GM21576 (cell line): ENCODE measurements at regions not wholly inside any gene's neighbourhood (a gene's known extent, or its start where the extent isn't known, plus 50 kb on each side); places are given as distances from the start of the nearest gene placed in this dataset.

ENCODE experiments used
- ATAC-seq: cut with Tn5 transposase; IDR thresholded peaks from one replicate; pipeline ENCODE4 v1.9.1; 2021; ENCODE audit warnings: mild to moderate bottlenecking, moderate library complexity; ENCODE audit not compliant: unreplicated experiment

DNA sequence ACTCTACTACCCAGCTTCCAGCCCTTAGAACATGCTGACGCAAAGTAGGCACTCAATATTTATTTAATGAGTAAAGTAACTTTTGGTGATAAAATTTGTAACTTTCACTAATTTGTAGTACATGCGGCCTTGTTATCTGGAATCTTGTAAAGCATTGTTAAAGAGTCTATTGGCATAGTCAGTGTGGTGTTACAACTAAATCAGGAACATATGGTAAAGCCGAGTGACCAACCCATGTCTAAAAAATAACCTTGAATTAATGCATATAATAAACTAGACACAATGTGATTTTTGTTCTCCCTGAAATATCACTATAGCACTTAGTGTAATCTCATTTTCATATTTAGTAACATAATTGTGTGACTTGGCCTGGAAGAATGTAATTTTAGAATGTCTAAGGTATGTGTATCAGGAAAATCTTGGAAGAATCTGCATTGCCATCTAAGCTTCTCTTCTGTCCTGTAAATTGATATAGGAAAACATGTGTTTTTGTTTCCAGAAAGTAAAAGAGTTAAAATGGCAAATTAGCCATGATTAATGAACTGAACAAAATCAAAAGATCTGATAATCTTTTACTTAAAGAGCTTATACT, 256.7 kb upstream of the GNAI1 start:
- ATAC-seq = no peak

DNA sequence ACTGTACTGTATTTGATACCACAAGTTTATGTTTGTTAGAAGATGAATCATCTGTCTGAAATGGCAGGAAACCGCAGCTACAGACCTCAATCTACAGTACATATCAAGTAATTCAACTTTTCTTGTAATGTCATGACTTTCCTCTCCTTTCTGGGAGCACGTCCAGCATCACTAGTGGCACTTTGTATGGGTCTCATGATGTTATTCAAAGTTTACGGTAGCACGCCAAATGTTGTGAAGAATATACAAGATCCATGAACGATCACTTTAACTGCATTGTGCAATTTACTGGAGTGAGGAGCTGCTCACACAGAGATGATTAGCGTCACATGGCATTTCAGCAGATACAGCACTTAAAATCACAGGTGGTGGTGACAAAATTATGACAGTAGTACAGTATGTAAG, 257.8 kb upstream of the GNAI1 start:
- ATAC-seq = no peak

DNA sequence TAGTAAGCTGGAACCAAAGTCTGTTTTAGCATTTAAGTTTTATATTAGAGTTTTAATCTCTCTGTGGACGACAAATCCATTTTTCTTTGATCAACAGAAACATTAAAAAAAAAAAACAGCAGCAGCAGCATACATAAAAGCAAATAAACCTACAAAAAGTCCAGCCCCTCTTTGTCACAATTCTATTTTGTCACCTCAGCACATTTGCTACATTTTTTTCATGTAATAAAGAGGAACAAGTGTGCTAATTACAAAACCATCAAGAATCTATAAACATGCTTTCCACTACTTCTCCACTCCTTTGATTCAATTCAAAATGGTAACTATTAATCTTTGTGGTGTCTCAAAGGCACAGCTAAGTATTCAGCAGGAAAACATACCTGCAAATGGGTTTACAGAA, 259.8 kb upstream of the GNAI1 start:
- no peak for ATAC-seq

DNA sequence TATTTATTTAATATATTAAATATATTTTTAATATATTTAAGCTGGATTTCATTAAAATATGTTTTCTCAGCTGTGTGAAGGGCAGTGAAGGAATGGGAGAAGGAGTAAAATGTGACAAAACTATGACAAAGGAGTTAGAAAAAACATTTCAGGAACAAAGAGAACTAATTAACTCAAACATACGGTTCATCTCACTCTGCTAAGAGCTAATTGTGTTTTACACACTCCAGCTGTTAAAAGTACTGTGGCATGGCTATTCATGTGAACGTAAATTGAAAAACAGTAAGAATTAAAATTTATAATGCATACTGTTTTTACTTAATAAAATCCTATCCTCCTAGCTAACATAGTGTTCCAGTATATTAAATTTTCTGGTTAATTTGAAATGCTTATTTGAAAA, 262.5 kb upstream of the GNAI1 start:
- ATAC-seq = no peak

DNA sequence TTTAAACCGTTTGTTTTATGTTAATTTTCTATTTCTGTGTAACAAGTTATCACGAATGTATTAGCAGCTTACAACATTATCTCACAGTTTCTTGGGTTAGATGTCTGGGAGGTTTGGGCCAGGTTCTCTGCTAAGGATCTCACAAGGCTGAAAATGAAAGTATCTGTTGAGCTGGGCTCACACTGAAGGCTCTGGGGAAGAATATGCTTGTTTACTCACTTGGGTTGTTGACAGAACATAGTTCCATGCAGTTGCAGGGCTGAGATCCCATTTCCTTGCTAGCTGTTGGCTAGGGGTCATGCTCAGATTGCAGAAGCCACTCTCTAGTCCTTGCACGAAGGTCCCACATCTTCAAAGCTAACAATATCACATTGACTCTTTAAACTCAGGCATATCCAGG, 266.6 kb upstream of the GNAI1 start:
- no peak for ATAC-seq

DNA sequence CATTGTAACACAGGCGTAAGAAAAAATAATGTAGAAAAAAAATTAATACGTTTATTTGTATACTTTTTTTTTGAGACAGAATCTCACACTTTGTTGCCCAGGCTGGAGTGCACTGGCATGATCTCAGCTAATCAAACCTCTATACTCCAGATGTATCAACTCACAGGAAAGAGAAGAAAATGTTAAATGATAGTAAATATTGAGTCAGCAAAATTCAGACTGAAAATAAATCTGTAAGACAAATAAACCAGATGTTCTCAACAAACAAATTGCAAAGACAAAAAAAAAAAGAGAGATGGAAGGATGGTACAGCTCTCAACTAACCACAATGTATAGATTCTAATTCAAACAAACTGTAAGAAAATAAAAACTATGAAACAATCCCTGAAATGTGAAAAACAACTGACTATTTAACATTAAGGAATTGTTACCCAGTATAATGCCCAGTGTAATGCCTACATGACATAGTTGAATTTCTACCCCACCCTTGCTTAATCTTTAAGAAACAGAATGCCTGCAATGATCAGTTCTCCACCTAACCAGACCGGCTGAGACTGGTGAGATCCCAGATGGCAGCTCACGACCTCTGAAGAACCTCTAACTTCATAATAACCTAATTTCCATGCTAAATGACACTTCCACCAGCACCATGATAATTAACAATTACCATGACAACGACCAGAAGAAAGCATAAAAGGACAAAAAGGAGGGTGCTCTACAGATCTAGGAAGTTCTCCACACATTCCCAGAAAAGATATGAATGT, 272.0 kb upstream of the GNAI1 start:
- no peak for ATAC-seq

DNA sequence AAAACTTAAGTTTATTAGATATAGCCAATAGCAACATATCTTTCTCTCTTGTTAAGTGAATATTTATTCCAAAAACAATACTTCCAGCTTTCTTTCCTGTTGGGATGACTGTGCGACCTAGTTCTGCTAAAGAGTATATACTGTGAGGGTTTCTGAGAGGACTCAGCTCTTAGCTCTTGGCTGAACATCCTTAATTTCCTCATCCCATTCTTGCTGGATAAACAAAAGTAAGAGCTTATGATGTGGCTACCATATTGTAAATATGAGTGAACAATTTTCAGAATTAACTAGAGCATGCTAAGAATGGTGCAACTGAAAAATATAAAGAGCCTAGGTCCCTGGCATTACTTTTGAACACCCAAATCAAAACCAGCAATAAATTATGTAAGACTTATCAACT, 279.5 kb upstream of the GNAI1 start:
- ATAC-seq = no peak

DNA sequence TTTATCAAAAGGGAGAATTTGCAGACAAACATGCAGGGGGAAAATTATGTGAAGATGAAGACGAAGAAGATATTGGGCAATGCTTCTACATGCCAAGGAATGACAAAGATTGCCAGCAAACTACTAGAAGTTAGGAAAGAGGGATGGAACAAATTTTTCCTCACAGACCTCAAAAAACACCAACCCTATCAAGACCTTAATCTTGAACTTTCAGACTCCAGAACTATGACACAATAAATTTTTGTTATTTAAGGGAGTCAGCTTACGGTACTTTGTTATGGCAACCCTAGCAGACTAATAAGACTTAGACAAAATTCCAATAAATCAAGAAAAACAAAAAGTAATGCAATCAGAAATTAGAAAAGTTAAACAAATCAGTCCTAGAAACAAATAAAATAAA, 280.0 kb upstream of the GNAI1 start:
- no peak for ATAC-seq

DNA sequence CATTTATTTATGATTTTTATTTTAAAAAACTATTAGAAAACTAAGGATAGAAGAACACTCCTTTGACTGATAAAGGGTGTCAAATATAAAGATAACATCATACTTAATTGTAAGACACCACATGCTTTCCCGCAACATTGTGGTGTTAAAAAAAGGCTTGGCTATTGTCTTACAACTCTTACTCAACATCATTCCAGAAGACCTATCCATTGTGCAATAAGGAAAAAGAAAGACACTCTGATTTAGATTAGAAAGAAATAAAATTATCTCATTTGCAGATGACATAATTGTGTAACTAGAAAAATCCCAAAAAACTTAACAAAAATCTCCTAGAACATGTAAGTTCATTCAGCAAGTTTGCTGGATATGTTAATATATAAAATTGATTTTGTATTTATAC, 296.7 kb upstream of the GNAI1 start:
- no peak for ATAC-seq

DNA sequence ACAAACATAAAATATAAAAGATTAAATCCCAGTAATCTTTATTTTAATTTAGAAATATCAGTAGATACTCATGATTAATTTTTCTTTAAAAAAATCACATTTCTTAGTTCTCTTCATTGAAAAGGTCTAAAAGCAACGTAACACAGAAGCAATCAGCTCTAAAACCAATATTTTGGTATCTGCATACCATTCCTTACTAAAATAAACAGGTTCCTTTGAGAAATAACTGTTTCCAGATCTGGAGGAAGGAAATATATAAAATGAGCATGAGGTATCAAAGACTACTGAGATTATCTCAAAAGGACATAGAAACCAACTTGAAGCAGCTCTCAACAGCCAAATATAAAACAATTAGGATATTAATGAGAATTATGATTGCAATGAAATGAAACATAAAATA, 301.0 kb upstream of the GNAI1 start:
- ATAC-seq = no peak

DNA sequence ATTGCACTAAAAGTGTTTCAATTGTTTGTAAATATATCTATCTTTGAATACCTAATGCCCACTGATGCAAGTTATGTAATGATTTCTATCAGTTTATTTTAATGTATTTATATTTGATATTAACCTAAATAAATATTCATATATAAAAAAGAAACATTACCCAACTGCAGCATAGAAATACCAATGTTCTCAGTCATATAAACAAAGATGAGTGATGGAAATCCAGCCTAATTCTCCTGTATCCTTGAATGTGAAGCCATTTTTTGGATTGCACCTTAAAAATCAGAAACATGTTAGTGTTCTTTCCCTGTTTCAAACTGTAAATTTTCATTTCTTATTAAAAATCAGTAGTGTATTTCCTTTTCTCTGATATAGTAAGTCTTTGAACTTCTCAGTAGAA, 305.8 kb upstream of the GNAI1 start:
- no peak for ATAC-seq

DNA sequence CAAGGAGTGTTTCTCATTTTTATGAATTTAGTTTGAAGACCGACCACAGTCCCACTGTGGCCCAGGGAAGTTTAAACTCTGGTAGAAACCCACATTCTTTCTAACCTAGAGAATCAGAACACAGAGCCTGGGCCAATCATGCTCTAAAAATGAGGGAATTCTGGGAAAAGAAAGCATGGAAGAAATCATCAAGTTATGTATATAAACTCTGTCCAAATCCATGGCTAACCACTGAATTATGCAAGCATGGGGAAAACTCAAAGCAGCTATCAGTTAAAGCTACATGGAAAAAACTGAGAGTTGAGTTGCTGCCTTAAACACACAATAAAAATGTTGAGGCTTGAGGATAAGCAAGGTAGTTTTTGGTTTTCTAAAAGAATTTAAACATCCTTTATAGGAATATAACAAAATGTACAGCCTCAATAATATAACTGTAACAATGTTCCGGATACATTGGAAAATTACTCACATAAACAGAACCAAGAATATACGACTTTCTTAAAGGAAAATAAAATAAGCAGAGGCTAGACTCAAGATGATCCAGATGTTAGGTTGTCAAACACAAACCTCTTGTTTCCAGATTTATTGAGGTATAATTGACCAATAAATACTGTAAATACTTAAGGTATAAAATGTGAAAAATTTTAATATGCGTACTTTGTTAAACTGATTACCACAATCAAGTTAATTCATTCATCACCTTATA, 311.2 kb upstream of the GNAI1 start:
- no peak for ATAC-seq

DNA sequence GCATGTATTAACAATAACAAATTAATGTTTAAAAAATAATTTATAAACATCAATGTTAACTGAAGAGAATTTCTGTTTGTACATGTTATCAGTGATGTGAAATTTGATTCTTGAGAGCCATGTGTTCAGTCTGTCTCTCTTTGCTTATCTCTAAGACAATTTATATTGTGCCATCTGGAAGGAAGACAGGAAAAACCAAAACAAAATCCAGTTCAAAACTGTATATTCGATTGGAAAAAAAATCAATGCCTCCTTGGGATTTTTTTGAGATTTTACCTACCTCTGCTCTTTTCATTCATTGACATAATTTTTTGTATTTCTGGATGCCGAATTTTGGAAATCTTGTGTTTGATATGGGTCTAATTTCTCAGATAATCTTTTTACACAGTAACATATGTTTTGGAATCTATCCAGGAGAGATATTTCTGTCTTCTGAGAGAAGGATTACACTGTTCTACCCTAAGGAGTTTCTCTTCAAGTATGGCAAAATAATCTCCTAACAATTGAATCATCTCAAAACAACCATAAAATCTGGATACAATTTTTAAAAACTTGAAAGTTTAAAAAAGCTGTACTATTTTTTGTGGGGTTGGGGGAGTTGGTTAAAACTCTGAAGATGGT, 311.9 kb upstream of the GNAI1 start:
- ATAC-seq = no peak

DNA sequence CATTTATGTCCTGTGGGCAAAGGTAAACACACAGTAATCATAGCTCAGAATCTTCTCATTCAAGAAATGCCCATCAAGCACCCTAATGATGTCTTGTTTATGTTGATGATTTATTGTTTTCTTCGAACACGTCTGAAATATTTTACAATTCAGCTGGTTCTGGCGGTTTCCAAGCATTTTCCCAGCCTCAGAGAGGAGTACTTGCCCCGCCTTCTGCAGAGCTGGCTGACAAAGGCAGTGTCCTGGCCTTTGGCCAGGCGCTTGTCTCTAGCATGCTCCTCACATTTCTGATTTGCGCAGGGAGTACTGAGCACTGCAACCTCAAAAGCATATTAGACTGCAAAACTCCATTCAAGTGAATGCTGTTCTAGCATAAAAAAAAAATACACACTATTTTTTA, 314.2 kb upstream of the GNAI1 start:
- ATAC-seq = no peak

DNA sequence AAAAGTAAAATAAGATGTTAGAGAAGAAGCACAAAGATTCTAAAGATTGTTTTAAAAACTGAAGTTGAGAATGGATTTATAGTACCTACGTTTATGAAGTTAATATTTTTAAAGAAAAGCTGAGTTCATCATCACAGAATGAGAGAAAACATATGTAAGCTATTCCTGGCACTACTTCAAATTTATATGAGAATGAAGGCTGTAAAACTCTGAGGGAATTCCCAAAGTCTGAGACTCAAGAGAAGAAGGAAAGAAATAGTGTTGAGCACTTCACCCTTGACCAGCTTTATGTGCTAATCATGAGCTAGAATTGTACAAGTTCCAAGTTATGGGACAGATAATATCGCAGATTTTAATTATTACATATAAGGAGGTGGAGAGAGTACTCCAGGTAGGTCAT, 323.7 kb upstream of the GNAI1 start:
- no peak for ATAC-seq

DNA sequence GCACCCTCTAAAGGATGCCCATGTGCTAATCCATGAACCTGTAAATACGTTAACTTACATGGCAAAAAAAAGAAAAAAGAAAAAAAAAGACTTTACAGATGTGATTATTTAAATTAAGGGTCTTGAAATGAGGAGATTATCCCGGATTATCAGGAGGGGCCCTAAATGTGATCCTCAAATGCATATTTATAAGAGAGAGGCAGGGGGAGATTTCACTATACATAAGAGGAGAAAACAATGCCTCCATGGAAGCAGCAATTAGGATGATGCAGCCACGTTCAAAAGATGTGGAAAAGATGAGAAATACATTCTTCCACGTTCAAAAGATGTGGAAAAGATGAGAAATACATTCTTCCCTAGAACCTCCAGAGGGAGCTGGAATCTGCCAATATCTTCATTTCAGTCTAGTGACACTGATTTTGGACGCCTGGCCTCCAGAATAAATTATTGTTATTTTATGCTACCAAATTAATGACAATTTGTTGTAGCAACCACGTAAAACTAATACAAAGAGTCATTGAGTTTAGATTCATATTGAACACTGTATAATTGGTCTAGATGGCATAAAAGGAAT, 328.4 kb upstream of the GNAI1 start:
- ATAC-seq = no peak

DNA sequence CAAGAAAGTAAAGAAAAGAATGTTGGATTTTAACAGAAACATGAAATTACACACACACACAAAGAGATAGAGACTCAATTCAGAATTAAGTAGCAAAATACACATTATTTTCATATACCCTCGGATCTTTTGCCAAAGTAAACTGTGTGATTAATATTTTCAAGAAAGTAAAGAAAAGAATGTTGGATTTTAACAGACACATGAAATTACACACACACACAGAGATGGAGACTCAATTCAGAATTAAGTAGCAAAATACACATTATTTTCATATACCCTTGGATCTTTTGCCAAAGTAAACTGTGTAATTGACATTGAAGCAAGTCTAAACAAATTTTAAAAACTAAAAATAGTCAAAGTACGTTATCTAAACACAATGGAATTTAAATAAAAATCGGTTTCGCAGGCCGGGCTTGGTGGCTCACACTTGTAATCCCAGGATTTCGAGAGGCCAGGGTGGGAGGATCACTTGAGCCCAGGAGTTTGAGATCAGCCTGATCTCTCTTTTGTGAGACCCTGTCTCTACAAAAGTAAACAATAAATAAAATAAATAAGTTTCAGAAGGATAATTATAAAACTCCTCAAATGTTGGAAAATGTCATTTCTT, 337.3 kb upstream of the MAGI2 start:
- ATAC-seq = no peak

DNA sequence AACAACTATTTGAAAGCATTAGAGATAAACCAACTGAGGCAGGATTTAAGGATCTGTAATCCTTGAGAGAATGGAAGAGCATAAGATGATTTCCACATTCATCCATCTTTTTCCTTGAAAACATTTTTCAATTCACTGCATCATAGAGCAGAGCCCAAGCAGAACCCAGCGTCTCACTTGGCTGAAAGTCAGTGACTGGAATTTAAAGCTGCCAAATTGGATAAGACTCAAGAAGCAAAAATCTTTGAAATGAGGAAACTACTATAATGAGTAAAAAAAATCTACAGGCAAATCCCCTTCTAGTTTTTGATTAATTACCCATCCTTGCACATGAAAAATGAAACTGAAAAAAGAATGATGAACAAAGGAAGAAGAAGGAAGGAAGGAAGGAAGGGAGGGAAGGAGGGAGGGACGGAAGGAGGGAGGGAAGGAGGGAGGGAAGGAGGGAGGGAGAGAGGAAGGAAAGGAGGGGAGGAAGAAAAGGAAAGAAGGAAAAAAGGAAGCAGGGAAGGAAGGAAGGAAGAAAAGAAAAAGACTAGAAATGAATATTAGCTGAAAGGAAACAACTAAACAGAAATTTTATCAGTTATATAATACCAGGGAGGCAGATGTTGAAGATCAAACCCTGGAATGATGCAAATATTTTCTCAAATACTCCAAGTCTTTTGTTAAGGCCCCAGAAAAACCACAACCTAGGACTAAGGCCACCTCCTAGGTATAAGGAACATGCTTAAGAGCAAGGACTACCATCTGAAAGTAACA, 336.3 kb upstream of the MAGI2 start:
- no peak for ATAC-seq

DNA sequence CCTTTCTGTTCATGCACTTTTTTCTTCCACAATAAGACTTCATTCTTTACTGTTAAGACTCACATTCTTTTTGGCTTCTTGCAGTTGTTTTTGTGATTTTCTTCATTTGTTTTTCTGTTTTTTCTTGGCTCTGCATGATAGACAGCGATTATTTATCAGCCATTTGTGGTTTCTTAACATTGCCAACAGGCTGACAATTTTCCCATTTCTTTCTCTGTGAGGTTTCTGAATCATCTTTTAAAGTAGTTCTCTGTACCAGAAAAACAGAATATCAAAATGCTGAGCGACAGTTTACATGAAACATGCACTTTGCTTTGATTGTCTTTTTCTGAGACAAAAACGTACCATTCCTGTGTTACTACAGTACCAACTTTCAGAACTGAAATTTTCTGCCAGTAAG, 334.2 kb upstream of the MAGI2 start:
- ATAC-seq = no peak

DNA sequence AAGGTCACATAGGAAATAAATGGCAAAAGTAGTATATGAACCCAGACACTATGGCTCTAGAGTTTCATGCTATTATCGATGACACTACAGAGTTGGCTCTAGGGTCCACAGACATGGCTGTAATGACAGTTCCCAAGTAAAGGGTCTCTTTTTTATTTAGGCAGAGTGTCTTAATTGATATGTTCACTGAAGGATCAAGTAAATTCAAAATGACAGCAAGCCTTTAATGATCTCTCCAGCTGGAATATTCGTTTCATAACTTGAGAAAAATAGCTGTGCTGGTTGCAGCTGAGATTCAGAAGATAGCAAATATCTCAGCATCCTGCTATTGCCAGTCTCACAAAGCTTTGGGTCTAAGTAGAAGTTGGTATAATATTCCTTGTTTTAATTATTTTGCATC, 333.6 kb upstream of the MAGI2 start:
- ATAC-seq = no peak
